Mesenchymal stem cell (in vitro differentiated cells and primary cell): ENCODE measurements at regions not wholly inside any gene's neighbourhood (a gene's known extent, or its start where the extent isn't known, plus 50 kb on each side); places are given as distances from the start of the nearest gene placed in this dataset.

Experiments used
- DNase-seq: peaks from one replicate; pipeline ENCODE4 v3.0.0-alpha.2; 2013
- H2AFZ ChIP-seq: one replicate; pipeline ENCODE4 v1.6.1; 2013; ENCODE audit warnings: low read depth, mild to moderate bottlenecking, control low read depth, inconsistent platforms, low read length, moderate library complexity
- H2AK5ac ChIP-seq: 2 replicates; pipeline ENCODE4 v1.6.1; 2013; ENCODE audit warnings: low read length, moderate library complexity, mild to moderate bottlenecking, inconsistent platforms; ENCODE audit not compliant: severe bottlenecking
- H2BK120ac ChIP-seq: one replicate; pipeline ENCODE4 v1.6.1; 2013; ENCODE audit warnings: low read depth, mild to moderate bottlenecking, inconsistent platforms, low read length, moderate library complexity
- H2BK12ac ChIP-seq, 2 experiments: one replicate each; pipeline ENCODE4 v1.6.1; 2013; ENCODE audit warnings: inconsistent platforms in 2 of 2, low read length in 2 of 2, mild to moderate bottlenecking in 2 of 2, moderate library complexity in 2 of 2, control low read depth in 1 of 2
- H2BK15ac ChIP-seq: one replicate; pipeline ENCODE4 v1.6.1; 2013; ENCODE audit warnings: mild to moderate bottlenecking, low read depth, inconsistent platforms; ENCODE audit not compliant: poor library complexity, severe bottlenecking
- H2BK5ac ChIP-seq: 2 replicates; pipeline ENCODE4 v1.6.1; 2013; ENCODE audit warnings: low read depth, mild to moderate bottlenecking, low read length, control low read depth, inconsistent platforms; ENCODE audit not compliant: poor library complexity, severe bottlenecking
- H3K14ac ChIP-seq, 2 experiments: one replicate each; pipeline ENCODE4 v1.6.1; 2013; ENCODE audit warnings: inconsistent platforms in 2 of 2, low read length in 2 of 2, control low read depth in 1 of 2, mild to moderate bottlenecking in 1 of 2, moderate library complexity in 1 of 2
- H3K18ac ChIP-seq, 2 experiments: one replicate each; pipeline ENCODE4 v1.6.1; 2013; ENCODE audit warnings: inconsistent platforms in 2 of 2, low read length in 2 of 2, control low read depth in 1 of 2, low read depth in 1 of 2, mild to moderate bottlenecking in 1 of 2
- H3K23ac ChIP-seq, 2 experiments: one replicate each; pipeline ENCODE4 v1.6.1; 2013; ENCODE audit warnings: inconsistent platforms in 2 of 2, low read length in 2 of 2, mild to moderate bottlenecking in 2 of 2, moderate library complexity in 2 of 2, control low read depth in 1 of 2
- H3K27ac ChIP-seq: 2 replicates; pipeline ENCODE4 v1.5.1; 2013; ENCODE audit warnings: mild to moderate bottlenecking, moderate library complexity, low read length, control low read depth, inconsistent platforms; ENCODE audit not compliant: poor library complexity, severe bottlenecking
- H3K27me3 ChIP-seq, 2 experiments: 2 replicates each; pipeline versions ENCODE4 v1.6.1 to v1.7.0; 2013; ENCODE audit warnings: low read length in 2 of 2, mild to moderate bottlenecking in 2 of 2, moderate library complexity in 2 of 2, control low read depth in 1 of 2, inconsistent platforms in 1 of 2; ENCODE audit not compliant: control insufficient read depth in 1 of 2, insufficient read depth in 1 of 2
- H3K36me3 ChIP-seq, 2 experiments: 2 replicates each; pipeline versions ENCODE4 v1.6.1 to v1.7.0; 2013; ENCODE audit warnings: low read length in 2 of 2, control low read depth in 1 of 2, inconsistent platforms in 1 of 2, low read depth in 1 of 2, mild to moderate bottlenecking in 1 of 2; ENCODE audit not compliant: insufficient read depth in 2 of 2, control insufficient read depth in 1 of 2
- H3K4ac ChIP-seq, 2 experiments: one replicate each; pipeline ENCODE4 v1.6.1; 2013; ENCODE audit warnings: inconsistent platforms in 2 of 2, low read length in 2 of 2, mild to moderate bottlenecking in 2 of 2, moderate library complexity in 2 of 2, control low read depth in 1 of 2, low read depth in 1 of 2
- H3K4me1 ChIP-seq: 2 replicates; pipeline ENCODE4 v1.6.1; 2013; ENCODE audit warnings: low read depth, low read length, control low read depth; ENCODE audit not compliant: control insufficient read depth, insufficient read depth
- H3K4me2 ChIP-seq: 2 replicates; pipeline ENCODE4 v1.6.1; 2013; ENCODE audit warnings: low read length, mild to moderate bottlenecking, inconsistent platforms; ENCODE audit not compliant: poor library complexity, severe bottlenecking
- H3K4me3 ChIP-seq, 2 experiments: 2 replicates each; pipeline versions ENCODE4 v1.5.1 to v1.7.0; 2013; ENCODE audit warnings: low read length in 2 of 2, mild to moderate bottlenecking in 2 of 2, control low read depth in 1 of 2, low read depth in 1 of 2; ENCODE audit not compliant: insufficient read depth in 1 of 2
- H3K79me1 ChIP-seq: replicated peaks from 2 replicates; pipeline ENCODE4 v1.6.1; 2013; ENCODE audit warnings: mild to moderate bottlenecking, control low read depth, low read length, inconsistent platforms; ENCODE audit not compliant: poor library complexity, severe bottlenecking
- H3K9ac ChIP-seq: 2 replicates; pipeline ENCODE4 v1.7.0; 2013; ENCODE audit warnings: mild to moderate bottlenecking, low read length, moderate library complexity
- H3K9me3 ChIP-seq: 2 replicates; pipeline ENCODE4 v1.7.0; 2013; ENCODE audit warnings: mild to moderate bottlenecking, low read length; ENCODE audit not compliant: control insufficient read depth
- H4K8ac ChIP-seq: one replicate; pipeline ENCODE4 v1.6.1; 2013; ENCODE audit warnings: inconsistent platforms, mild to moderate bottlenecking, low read length, moderate library complexity
- H4K91ac ChIP-seq: one replicate; pipeline ENCODE4 v1.6.1; 2013; ENCODE audit warnings: mild to moderate bottlenecking, low read length, inconsistent platforms
- WGBS: methylation state at CpG from one replicate; pipeline ENCODE4 v1.1.7; 2013; ENCODE audit warnings: mixed read lengths; 5-methylcytosine and 5-hydroxymethylcytosine counted together

GRCh38 chr15:96583671-96584070 lies 253.2 kb downstream of the NR2F2 start:
- H3K23ac ChIP-seq = no peak overlapping the region
- H3K4me2 ChIP-seq = no peak overlapping the region
- H2BK15ac ChIP-seq = no peak overlapping the region
- no peak overlapping the region for H4K91ac ChIP-seq
- H3K4me1 ChIP-seq = no peaks in the 10 kb centered on the region
- H3K4me3 ChIP-seq = no peak overlapping the region
- no peak overlapping the region for H2BK120ac ChIP-seq
- no peak overlapping the region for H3K27ac ChIP-seq
- no peak overlapping the region for H3K4ac ChIP-seq
- 86% methylated on average over 2 of the region's 2 CpGs for WGBS
- H3K18ac ChIP-seq = no peak overlapping the region
- H4K8ac ChIP-seq = no peak overlapping the region
- H2BK12ac ChIP-seq = no peak overlapping the region
- DNase-seq = no peak
- no peak overlapping the region for H3K14ac ChIP-seq
- no peaks in the 10 kb centered on the region for H3K79me1 ChIP-seq
- H3K27me3 ChIP-seq = no peaks in the 10 kb centered on the region
- H3K9ac ChIP-seq = no peak overlapping the region
- no peaks in the 10 kb centered on the region for H3K9me3 ChIP-seq
- no peaks in the 10 kb centered on the region for H3K36me3 ChIP-seq
- H2BK5ac ChIP-seq = no peak overlapping the region
- H2AFZ ChIP-seq = no peak overlapping the region
- no peak overlapping the region for H2AK5ac ChIP-seq

GRCh38 chr15:96585484-96586386 lies 255.2 kb downstream of the NR2F2 start:
- DNase-seq = no peak
- H3K4me2 ChIP-seq = no peak overlapping the region
- H3K9ac ChIP-seq = no peak overlapping the region
- H2AK5ac ChIP-seq = no peak overlapping the region
- H2BK15ac ChIP-seq = no peak overlapping the region
- no peak overlapping the region for H3K4me3 ChIP-seq
- 82% methylated on average over 7 of the region's 9 CpGs for WGBS
- H2BK120ac ChIP-seq = no peak overlapping the region
- no peak overlapping the region for H2AFZ ChIP-seq
- H3K4ac ChIP-seq = no peak overlapping the region
- no peaks in the 10 kb centered on the region for H3K79me1 ChIP-seq
- H3K23ac ChIP-seq = no peak overlapping the region
- no peak overlapping the region for H2BK5ac ChIP-seq
- H4K91ac ChIP-seq = no peak overlapping the region
- no peak overlapping the region for H4K8ac ChIP-seq
- H3K14ac ChIP-seq = no peak overlapping the region
- no peaks in the 10 kb centered on the region for H3K9me3 ChIP-seq
- no peak overlapping the region for H3K27ac ChIP-seq
- no peak overlapping the region for H3K18ac ChIP-seq
- H3K36me3 ChIP-seq = no peaks in the 10 kb centered on the region
- no peaks in the 10 kb centered on the region for H3K27me3 ChIP-seq
- no peak overlapping the region for H2BK12ac ChIP-seq
- H3K4me1 ChIP-seq = no peaks in the 10 kb centered on the region

GRCh38 chr15:96586901-96587300 lies 256.4 kb downstream of the NR2F2 start:
- H3K27me3 ChIP-seq = no peaks in the 10 kb centered on the region
- no peak overlapping the region for H3K9ac ChIP-seq
- no peak overlapping the region for H3K4ac ChIP-seq
- no peaks in the 10 kb centered on the region for H3K9me3 ChIP-seq
- no peak overlapping the region for H2AFZ ChIP-seq
- H3K79me1 ChIP-seq = no peaks in the 10 kb centered on the region
- no peak overlapping the region for H3K4me3 ChIP-seq
- H3K14ac ChIP-seq = no peak overlapping the region
- H2AK5ac ChIP-seq = no peak overlapping the region
- 91% methylated on average over 4 of the region's 4 CpGs for WGBS
- no peak overlapping the region for H4K8ac ChIP-seq
- no peak overlapping the region for H4K91ac ChIP-seq
- no peak overlapping the region for H3K23ac ChIP-seq
- no peak overlapping the region for H3K27ac ChIP-seq
- H2BK5ac ChIP-seq = no peak overlapping the region
- no peak overlapping the region for H2BK120ac ChIP-seq
- no peak overlapping the region for H3K4me2 ChIP-seq
- H3K18ac ChIP-seq = no peak overlapping the region
- DNase-seq = no peak
- H2BK15ac ChIP-seq = no peak overlapping the region
- no peaks in the 10 kb centered on the region for H3K4me1 ChIP-seq
- no peak overlapping the region for H2BK12ac ChIP-seq
- H3K36me3 ChIP-seq = no peaks in the 10 kb centered on the region

DNA sequence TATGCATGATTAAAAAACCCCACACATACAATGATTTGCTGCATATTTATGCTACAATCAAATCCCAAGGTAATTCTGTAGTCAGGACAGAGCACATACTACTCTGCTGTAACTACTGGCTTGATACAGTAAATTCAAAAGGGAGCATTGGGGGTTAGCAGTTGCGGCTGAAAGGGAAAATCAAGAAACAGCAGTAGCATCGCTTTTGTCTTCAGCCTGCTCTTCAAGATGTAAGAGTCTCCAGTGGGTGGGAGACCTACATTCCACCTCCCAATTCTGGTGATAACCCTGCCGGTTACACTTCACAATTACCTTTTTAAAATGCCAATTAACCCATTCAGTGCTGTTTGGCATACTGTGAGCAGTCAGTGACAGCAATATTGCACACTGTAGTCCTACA lies 259.4 kb downstream of the NR2F2 start:
- no peak overlapping the region for H2AFZ ChIP-seq

More for the DNA sequence above, 259.4 kb downstream of the NR2F2 start:
- no peak overlapping the region for H2BK15ac ChIP-seq
- no peak for DNase-seq
- no peak overlapping the region for H2BK12ac ChIP-seq
- no peak overlapping the region for H3K9ac ChIP-seq
- H3K23ac ChIP-seq = no peak overlapping the region
- H3K4me3 ChIP-seq = no peak overlapping the region
- no peak overlapping the region for H3K18ac ChIP-seq
- H3K4ac ChIP-seq = no peak overlapping the region
- no peak overlapping the region for H2BK120ac ChIP-seq
- no peaks in the 10 kb centered on the region for H3K4me1 ChIP-seq
- H2AK5ac ChIP-seq = no peak overlapping the region
- no peak overlapping the region for H4K91ac ChIP-seq
- no peaks in the 10 kb centered on the region for H3K9me3 ChIP-seq
- WGBS = 52% methylated on average over 3 of the region's 3 CpGs
- no peaks in the 10 kb centered on the region for H3K36me3 ChIP-seq
- no peak overlapping the region for H3K27ac ChIP-seq
- H3K4me2 ChIP-seq = no peak overlapping the region
- no peaks in the 10 kb centered on the region for H3K27me3 ChIP-seq
- peak overlapping the region in 1 of 2 experiments; percentile 68 for H3K14ac ChIP-seq
- H4K8ac ChIP-seq = peak overlapping the region; percentile 4
- H2BK5ac ChIP-seq = no peak overlapping the region
- H3K79me1 ChIP-seq = no peaks in the 10 kb centered on the region
